SK-N-SH (cell line): ENCODE measurements at regions not wholly inside any gene's neighbourhood (a gene's known extent, or its start where the extent isn't known, plus 50 kb on each side); places are given as distances from the start of the nearest gene placed in this dataset.

Source experiments
- CTCF ChIA-PET: fragments of 300-600, 350-600 bp; formaldehyde crosslinking; extraction: SDS; loops from one replicate; lab custom pipeline; 2021; lab: Yijun Ruan, JAX
- POLR2A ChIA-PET: fragments of 350-600 bp; sonication (Branson Sonifier 250); formaldehyde crosslinking; extraction: SDS; loops from one replicate; lab custom pipeline; 2020; ENCODE audit warnings: antibody characterized with exemption, inconsistent platforms; lab: Yijun Ruan, JAX
- DNase-seq: peaks from one replicate; pipeline ENCODE4 v3.0.0; 2012
- H2AFZ ChIP-seq: fragments of 200-600 bp; sonication (generic); 2 replicates; pipeline ENCODE4 v1.8.1; 2016; ENCODE audit warnings: antibody characterized with exemption, mild to moderate bottlenecking, low read depth
- H3F3A ChIP-seq: fragments of 200-600 bp; sonication (generic); replicated peaks from 2 replicates; pipeline ENCODE3; 2016; ENCODE audit warnings: antibody characterized with exemption, mild to moderate bottlenecking; ENCODE audit not compliant: insufficient read depth
- H3K27ac ChIP-seq, 2 experiments: fragments of 200-500 bp in 1 of 2; fragments of 200-600 bp in 1 of 2; sonication (Bioruptor generic) in 1 of 2; sonication (generic), shearing (Covaris generic) in 1 of 2; 2 replicates each; pipeline versions ENCODE4 v1.5.1 to v1.6.1; 2014 to 2016; ENCODE audit warnings: low read depth in 2 of 2, inconsistent platforms in 1 of 2, low read length in 1 of 2, mild to moderate bottlenecking in 1 of 2, mixed read lengths in 1 of 2
- H3K27me3 ChIP-seq: fragments of 200-600 bp; sonication (generic), shearing (Covaris generic); 2 replicates; pipeline ENCODE4 v1.6.1; 2016; ENCODE audit warnings: mixed run types; ENCODE audit not compliant: insufficient read depth
- H3K36me3 ChIP-seq, 2 experiments: fragments of 200-500 bp in 1 of 2; fragments of 200-600 bp in 1 of 2; sonication (Bioruptor generic) in 1 of 2; sonication (generic) in 1 of 2; replicated peaks in 1 of 2; 2 replicates each; pipeline versions ENCODE3 to v1.5.1; 2014 to 2016; ENCODE audit warnings: low read length in 1 of 2, mild to moderate bottlenecking in 1 of 2; ENCODE audit not compliant: insufficient read depth in 2 of 2, control insufficient read depth in 1 of 2
- H3K4me1 ChIP-seq, 2 experiments: fragments of 200-500 bp in 1 of 2; fragments of 200-600 bp in 1 of 2; sonication (Bioruptor generic) in 1 of 2; sonication (generic), shearing (Covaris generic) in 1 of 2; 2 replicates each; pipeline versions ENCODE4 v1.5.1 to v1.6.1; 2014 to 2016; ENCODE audit warnings: low read depth in 1 of 2, low read length in 1 of 2, mixed run types in 1 of 2; ENCODE audit not compliant: insufficient read depth in 2 of 2, control insufficient read depth in 1 of 2
- H3K4me2 ChIP-seq: fragments of 200-600 bp; sonication (generic), shearing (Covaris generic); 2 replicates; pipeline ENCODE4 v1.6.1; 2017; ENCODE audit warnings: mixed run types
- H3K4me3 ChIP-seq, 2 experiments: fragments of 200-500 bp in 1 of 2; fragments of 200-600 bp in 1 of 2; sonication (Bioruptor generic) in 1 of 2; sonication (generic), shearing (Covaris generic) in 1 of 2; 2 replicates each; pipeline versions ENCODE4 v1.5.1 to v1.8.1; 2014 to 2016; ENCODE audit warnings: low read depth in 2 of 2, inconsistent platforms in 1 of 2, low read length in 1 of 2, mild to moderate bottlenecking in 1 of 2, mixed read lengths in 1 of 2, moderate library complexity in 1 of 2
- H3K79me2 ChIP-seq: fragments of 200-600 bp; sonication (generic); 2 replicates; pipeline ENCODE4 v1.8.1; 2017; ENCODE audit warnings: mild to moderate bottlenecking; ENCODE audit not compliant: insufficient read depth
- H3K9ac ChIP-seq: fragments of 200-600 bp; sonication (generic); 2 replicates; pipeline ENCODE4 v1.6.1; 2017; ENCODE audit warnings: mixed run types
- H3K9me2 ChIP-seq: fragments of 200-600 bp; sonication (generic); 2 replicates; pipeline ENCODE4 v1.6.1; 2017; ENCODE audit warnings: mixed run types
- H3K9me3 ChIP-seq: fragments of 200-600 bp; sonication (generic); 2 replicates; pipeline ENCODE4 v1.6.1; 2017; ENCODE audit warnings: mixed run types, mild to moderate bottlenecking, moderate library complexity
- H4K20me1 ChIP-seq: fragments of 200-600 bp; sonication (generic); 2 replicates; pipeline ENCODE4 v1.6.1; 2017; ENCODE audit warnings: mild to moderate bottlenecking, mixed run types; ENCODE audit not compliant: insufficient read depth
- CHD2 ChIP-seq: fragments of 150-350 bp; IDR thresholded peaks from 2 replicates; pipeline ENCODE4 v1.6.1; 2018; ENCODE audit warnings: low read length; ENCODE audit not compliant: partially characterized antibody
- ELF1 ChIP-seq: IDR thresholded peaks from 2 replicates; pipeline ENCODE4 v1.4.0; 2012
- EP300 ChIP-seq, 2 experiments: IDR thresholded peaks; 2 replicates each; pipeline versions ENCODE4 v1.4.0 to v1.6.1; 2012; ENCODE audit warnings: borderline replicate concordance in 1 of 2, low read depth in 1 of 2, low read length in 1 of 2
- FOXM1 ChIP-seq: IDR thresholded peaks from 2 replicates; pipeline ENCODE4 v1.4.0; 2012; ENCODE audit warnings: low read depth, mild to moderate bottlenecking
- JUND ChIP-seq: IDR thresholded peaks from 2 replicates; pipeline ENCODE4 v1.4.0; 2012
- MXI1 ChIP-seq: IDR thresholded peaks from 2 replicates; pipeline ENCODE4 v1.6.1; 2012; ENCODE audit warnings: mild to moderate bottlenecking, low read depth, low read length, improper control_type of control experiment
- NRF1 ChIP-seq: IDR thresholded peaks from 2 replicates; pipeline ENCODE4 v1.6.1; 2012; ENCODE audit warnings: low read depth, mild to moderate bottlenecking, low read length
- RAD21 ChIP-seq: IDR thresholded peaks from 2 replicates; pipeline ENCODE4 v1.6.1; 2012; ENCODE audit warnings: mild to moderate bottlenecking, low read length
- RCOR1 ChIP-seq: fragments of 150-350 bp; IDR thresholded peaks from 2 replicates; pipeline ENCODE4 v1.6.1; 2017; ENCODE audit warnings: antibody characterized with exemption, low read length
- RXRA ChIP-seq: IDR thresholded peaks from 2 replicates; pipeline ENCODE4 v1.4.0; 2012; ENCODE audit warnings: low read depth, mild to moderate bottlenecking, borderline replicate concordance
- SMC3 ChIP-seq: IDR thresholded peaks from 2 replicates; pipeline ENCODE4 v1.6.1; 2012; ENCODE audit warnings: low read depth, low read length, improper control_type of control experiment
- TAF1 ChIP-seq: IDR thresholded peaks from 2 replicates; pipeline ENCODE4 v1.6.1; 2012; ENCODE audit warnings: low read depth, mild to moderate bottlenecking, low read length, moderate library complexity, borderline replicate concordance
- TEAD4 ChIP-seq: IDR thresholded peaks from 2 replicates; pipeline ENCODE4 v1.4.0; 2012; ENCODE audit warnings: mild to moderate bottlenecking, borderline replicate concordance; ENCODE audit not compliant: insufficient read depth
- WGBS: methylation state at CpG from one replicate; pipeline ENCODE4 v1.1.6; 2017; ENCODE audit warnings: low lambda C conversion rate; 5-methylcytosine and 5-hydroxymethylcytosine counted together
- TF ChIP-seq, protein P1 (sequence below): fragments of 200-600 bp; sonication (generic); IDR thresholded peaks from 2 replicates; pipeline ENCODE4 v1.6.1; 2017; ENCODE audit warnings: antibody characterized with exemption, mild to moderate bottlenecking, moderate library complexity
- TF ChIP-seq, protein P2 (sequence below): IDR thresholded peaks from 2 replicates; pipeline ENCODE4 v1.4.0; 2012; ENCODE audit warnings: low read depth
- TF ChIP-seq, protein P3 (sequence below): IDR thresholded peaks from 2 replicates; pipeline ENCODE4 v1.4.0; 2012; ENCODE audit warnings: low read depth, borderline replicate concordance
- TF ChIP-seq, protein P4 (sequence below): IDR thresholded peaks from 2 replicates; pipeline ENCODE4; 2012

DNA sequence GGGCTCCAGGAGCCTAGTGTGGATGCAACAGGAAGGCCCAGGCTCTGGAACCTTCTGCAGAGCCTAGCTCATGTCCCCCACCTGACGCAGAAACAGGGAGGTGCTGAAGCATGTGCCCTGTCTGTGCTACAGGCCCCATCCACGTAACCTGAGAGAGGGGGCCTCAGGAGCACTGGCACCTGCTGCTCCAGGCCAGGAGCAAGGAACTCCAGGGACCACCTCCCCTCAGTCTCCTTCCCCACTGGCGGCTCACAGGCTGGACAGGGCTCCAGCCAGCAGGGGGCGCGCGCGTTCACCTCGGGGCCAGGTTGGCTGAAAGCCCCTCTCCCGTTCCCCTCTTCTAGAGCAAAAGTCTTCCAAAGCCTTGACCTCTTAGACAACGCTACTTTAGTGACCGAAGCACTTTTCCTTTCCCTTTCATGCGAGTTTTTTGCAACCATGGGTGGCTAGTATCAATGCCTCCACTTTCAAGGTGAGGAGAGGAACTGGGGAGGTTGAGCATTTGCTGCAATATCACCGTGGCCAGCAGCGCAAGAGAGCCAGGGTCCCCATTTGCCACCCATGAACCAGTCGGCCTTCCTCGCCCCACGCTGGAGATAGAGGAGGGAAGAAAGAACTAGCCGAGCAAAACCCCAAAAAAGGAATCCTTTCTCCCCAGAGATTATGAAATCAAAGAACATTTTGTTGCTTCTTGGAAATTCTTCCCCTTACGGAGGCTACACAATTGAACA is 52.4 kb upstream of the GPR157 start:
- ChIA-PET POLR2A (no interaction called here), CTCF (interaction anchor here (0.6 to 2.3 kb wide), 21 partner anchors 10 to 274 kb away, joined by 3 to 23 read pairs (median 4); no protein-coding TSS in a partner anchor)
- Histone ChIP-seq H3K9me2 (no peaks in the 10 kb centered on the region), H3K9ac (peak overlapping the region; percentile 92), H4K20me1 (peaks cover 48% of the 10 kb centered on the region), H3K4me3 (peak overlapping the region; percentile 75 to 87), H3F3A (no peaks in the 10 kb centered on the region), H3K36me3 (peaks cover 5 to 14% of the 10 kb centered on the region in 2 experiments), H3K4me2 (peak overlapping the region; percentile 80), H2AFZ (peak overlapping the region; percentile 86), H3K79me2 (peaks cover 68% of the 10 kb centered on the region), H3K27me3 (no peaks in the 10 kb centered on the region), H3K9me3 (no peaks in the 10 kb centered on the region), H3K4me1 (peaks cover 0 to 32% of the 10 kb centered on the region in 2 experiments; a peak in 1 of 4 replicates), H3K27ac (peak overlapping the region; percentile 77 to 89)
- peak; percentile 86 for DNase-seq
- TF ChIP-seq JUND: no peak
- TF ChIP-seq RAD21: peak; percentile 31; the same call in 1 of the 2 replicates
- peak; percentile 10; the same call in 1 of the 2 replicates for TF ChIP-seq RCOR1
- TF ChIP-seq MXI1: no peak
- 0 out of 2 replicates have a peak, but pooled peaks have one; percentile 24 for TF ChIP-seq TAF1
- TF ChIP-seq, protein P1, sequence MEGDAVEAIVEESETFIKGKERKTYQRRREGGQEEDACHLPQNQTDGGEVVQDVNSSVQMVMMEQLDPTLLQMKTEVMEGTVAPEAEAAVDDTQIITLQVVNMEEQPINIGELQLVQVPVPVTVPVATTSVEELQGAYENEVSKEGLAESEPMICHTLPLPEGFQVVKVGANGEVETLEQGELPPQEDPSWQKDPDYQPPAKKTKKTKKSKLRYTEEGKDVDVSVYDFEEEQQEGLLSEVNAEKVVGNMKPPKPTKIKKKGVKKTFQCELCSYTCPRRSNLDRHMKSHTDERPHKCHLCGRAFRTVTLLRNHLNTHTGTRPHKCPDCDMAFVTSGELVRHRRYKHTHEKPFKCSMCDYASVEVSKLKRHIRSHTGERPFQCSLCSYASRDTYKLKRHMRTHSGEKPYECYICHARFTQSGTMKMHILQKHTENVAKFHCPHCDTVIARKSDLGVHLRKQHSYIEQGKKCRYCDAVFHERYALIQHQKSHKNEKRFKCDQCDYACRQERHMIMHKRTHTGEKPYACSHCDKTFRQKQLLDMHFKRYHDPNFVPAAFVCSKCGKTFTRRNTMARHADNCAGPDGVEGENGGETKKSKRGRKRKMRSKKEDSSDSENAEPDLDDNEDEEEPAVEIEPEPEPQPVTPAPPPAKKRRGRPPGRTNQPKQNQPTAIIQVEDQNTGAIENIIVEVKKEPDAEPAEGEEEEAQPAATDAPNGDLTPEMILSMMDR: peak; percentile 92
- peak; percentile 37 for TF ChIP-seq SMC3
- WGBS: 19% methylated on average over 14 of the region's 19 CpGs

DNA sequence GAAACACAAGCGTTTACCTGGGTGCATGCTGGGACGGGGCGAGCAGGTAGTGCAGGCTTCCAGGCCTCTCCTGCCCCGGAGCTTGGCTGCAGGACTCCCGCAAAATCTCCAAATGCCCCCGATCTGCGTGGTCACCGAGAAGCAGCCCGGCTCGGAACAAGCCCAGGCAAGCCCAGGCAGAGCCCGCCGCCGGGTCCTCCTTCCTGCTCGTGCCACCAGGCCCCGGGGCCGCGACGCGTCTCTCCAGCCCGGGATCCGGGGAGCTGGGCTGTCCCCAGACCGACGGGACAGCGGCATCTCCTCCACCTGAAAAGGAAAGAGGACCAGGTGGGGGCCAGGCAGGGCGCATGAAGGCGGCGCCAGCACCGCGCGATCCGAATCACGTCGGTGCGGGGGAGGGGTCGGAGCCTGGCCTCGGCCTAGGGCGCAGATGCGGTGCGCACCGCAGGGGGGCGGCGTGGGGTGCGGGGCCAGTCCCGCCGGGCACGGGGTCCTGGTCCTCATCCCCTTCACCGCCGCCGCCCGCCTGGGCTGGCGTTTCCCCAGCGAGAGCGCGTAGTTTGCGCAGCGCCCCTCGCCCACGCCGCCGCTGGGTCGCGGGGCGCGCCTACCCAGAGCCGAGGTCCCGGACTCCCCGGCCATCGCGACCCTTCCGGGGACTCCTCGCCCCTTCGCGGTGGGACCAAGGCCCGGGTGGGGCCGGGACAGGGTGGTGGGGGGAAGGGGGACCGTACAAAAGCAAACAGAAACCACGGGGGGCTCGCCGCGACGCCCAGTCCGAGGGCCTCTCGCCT is 52.4 kb upstream of the H6PD start:
- H3K4me3 ChIP-seq: peak overlapping the region; percentile 75 to 87
- peak overlapping the region; percentile 80 for H3K4me2 ChIP-seq
- no peaks in the 10 kb centered on the region for H3K27me3 ChIP-seq
- H3K9ac ChIP-seq: peak overlapping the region; percentile 92
- CTCF ChIA-PET: interaction anchor here (0.9 to 2.2 kb wide), 8 partner anchors 13 to 230 kb away, joined by 3 to 23 read pairs (median 4); no protein-coding TSS in a partner anchor
- H3K9me2 ChIP-seq: no peaks in the 10 kb centered on the region
- no peak for TF ChIP-seq EP300 (IDR thresholded peaks at IDR 0.05; ENCODE audit: borderline replicate concordance in 1 of 2, low read depth in 1 of 2, low read length in 1 of 2)
- TF ChIP-seq NRF1: no peak
- TF ChIP-seq RXRA: no peak
- TF ChIP-seq RCOR1: no peak
- TF ChIP-seq, protein P2, sequence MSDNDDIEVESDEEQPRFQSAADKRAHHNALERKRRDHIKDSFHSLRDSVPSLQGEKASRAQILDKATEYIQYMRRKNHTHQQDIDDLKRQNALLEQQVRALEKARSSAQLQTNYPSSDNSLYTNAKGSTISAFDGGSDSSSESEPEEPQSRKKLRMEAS: peak; percentile 56
- no peak for TF ChIP-seq ELF1
- TF ChIP-seq CHD2: peak; percentile 40
- TF ChIP-seq, protein P3, sequence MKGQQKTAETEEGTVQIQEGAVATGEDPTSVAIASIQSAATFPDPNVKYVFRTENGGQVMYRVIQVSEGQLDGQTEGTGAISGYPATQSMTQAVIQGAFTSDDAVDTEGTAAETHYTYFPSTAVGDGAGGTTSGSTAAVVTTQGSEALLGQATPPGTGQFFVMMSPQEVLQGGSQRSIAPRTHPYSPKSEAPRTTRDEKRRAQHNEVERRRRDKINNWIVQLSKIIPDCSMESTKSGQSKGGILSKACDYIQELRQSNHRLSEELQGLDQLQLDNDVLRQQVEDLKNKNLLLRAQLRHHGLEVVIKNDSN: no peak
- peak; percentile 14; the same call in 1 of the 2 replicates for TF ChIP-seq TAF1
- TF ChIP-seq FOXM1: no peak
- TF ChIP-seq, protein P4, sequence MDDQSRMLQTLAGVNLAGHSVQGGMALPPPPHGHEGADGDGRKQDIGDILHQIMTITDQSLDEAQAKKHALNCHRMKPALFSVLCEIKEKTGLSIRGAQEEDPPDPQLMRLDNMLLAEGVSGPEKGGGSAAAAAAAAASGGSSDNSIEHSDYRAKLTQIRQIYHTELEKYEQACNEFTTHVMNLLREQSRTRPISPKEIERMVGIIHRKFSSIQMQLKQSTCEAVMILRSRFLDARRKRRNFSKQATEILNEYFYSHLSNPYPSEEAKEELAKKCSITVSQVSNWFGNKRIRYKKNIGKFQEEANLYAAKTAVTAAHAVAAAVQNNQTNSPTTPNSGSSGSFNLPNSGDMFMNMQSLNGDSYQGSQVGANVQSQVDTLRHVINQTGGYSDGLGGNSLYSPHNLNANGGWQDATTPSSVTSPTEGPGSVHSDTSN: no peak
- 0 out of 2 replicates have a peak, but pooled peaks have one; percentile 39 for TF ChIP-seq MXI1
- TF ChIP-seq, protein P1: 0 out of 2 replicates have a peak, but pooled peaks have one; percentile 6
- no peak for TF ChIP-seq TEAD4
- H3K27ac ChIP-seq: peak overlapping the region; percentile 77 to 89
- peaks cover 40% of the 10 kb centered on the region for H4K20me1 ChIP-seq
- H3F3A ChIP-seq: no peaks in the 10 kb centered on the region
- peaks cover 60% of the 10 kb centered on the region for H3K79me2 ChIP-seq
- peak; percentile 86 for DNase-seq
- 75% methylated on average over 2 of the region's 83 CpGs for WGBS
- POLR2A ChIA-PET: no interaction called here
- H2AFZ ChIP-seq: peak overlapping the region; percentile 86
- H3K36me3 ChIP-seq: peaks cover 5 to 14% of the 10 kb centered on the region in 2 experiments
- peaks cover 0 to 32% of the 10 kb centered on the region in 2 experiments; a peak in 1 of 4 replicates for H3K4me1 ChIP-seq
- H3K9me3 ChIP-seq: no peaks in the 10 kb centered on the region
